ENCODE measurements at regions not wholly inside any gene's neighbourhood (a gene's known extent, or its start where the extent isn't known, plus 50 kb on each side); places are given as distances from the start of the nearest gene placed in this dataset.

- TF ChIP-seq, protein P1, sequence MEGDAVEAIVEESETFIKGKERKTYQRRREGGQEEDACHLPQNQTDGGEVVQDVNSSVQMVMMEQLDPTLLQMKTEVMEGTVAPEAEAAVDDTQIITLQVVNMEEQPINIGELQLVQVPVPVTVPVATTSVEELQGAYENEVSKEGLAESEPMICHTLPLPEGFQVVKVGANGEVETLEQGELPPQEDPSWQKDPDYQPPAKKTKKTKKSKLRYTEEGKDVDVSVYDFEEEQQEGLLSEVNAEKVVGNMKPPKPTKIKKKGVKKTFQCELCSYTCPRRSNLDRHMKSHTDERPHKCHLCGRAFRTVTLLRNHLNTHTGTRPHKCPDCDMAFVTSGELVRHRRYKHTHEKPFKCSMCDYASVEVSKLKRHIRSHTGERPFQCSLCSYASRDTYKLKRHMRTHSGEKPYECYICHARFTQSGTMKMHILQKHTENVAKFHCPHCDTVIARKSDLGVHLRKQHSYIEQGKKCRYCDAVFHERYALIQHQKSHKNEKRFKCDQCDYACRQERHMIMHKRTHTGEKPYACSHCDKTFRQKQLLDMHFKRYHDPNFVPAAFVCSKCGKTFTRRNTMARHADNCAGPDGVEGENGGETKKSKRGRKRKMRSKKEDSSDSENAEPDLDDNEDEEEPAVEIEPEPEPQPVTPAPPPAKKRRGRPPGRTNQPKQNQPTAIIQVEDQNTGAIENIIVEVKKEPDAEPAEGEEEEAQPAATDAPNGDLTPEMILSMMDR (IDR thresholded peaks at IDR 0.05), result no peak
- no peak overlapping the region for H3K4me3 ChIP-seq
Measured at GRCh38 chr1:217249857-217250256, 381.0 kb downstream of the GPATCH2 start.

DNA sequence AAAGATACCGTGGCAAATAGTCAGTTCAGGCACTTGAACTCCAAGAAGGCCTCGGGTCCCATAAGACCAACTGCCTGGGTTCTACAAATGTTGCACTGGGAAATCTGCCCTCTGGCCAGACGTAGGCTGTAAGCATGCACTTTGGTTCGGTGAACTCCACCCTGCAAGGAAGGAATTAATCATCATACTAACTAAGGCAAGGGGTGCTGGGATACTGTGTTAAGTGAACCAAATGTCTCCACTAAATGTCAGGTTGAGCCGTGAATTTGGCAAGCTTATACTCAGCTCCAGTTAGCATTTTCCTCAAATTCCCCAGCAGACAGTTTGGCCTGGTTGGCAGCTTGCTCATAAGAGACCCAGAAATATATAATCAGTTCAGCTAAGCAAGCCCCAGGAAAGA lies 385.9 kb downstream of the GPATCH2 start:
- Histone ChIP-seq H3K9me3 (no peaks in the 10 kb centered on the region), H3K27me3 (ENCODE audit: low read depth) (no peaks in the 10 kb centered on the region), H3K27ac (no peak overlapping the region), H3K4me3 (no peak overlapping the region), H3K36me3 (no peaks in the 10 kb centered on the region), H3K4me1 (no peaks in the 10 kb centered on the region)
- intact Hi-C loops (cut with DNase I), result no loop called here
- no peak for ATAC-seq
- TF ChIP-seq, protein P1 (IDR thresholded peaks at IDR 0.05), result no peak
- DNase-seq, result no peak

More at GRCh38 chr1:217249857-217250256, 381.0 kb downstream of the GPATCH2 start:
- no peak overlapping the region for H3K27ac ChIP-seq
- ATAC-seq (no peak), DNase-seq (no peak)
- H3K27me3 ChIP-seq (ENCODE audit: low read depth), result no peaks in the 10 kb centered on the region
- no peaks in the 10 kb centered on the region for H3K4me1 ChIP-seq
- H3K36me3 ChIP-seq, result no peaks in the 10 kb centered on the region
- no peaks in the 10 kb centered on the region for H3K9me3 ChIP-seq
- intact Hi-C loops (cut with DNase I), result no loop called here

GRCh38 chr1:217240656-217241055 lies 390.2 kb downstream of the GPATCH2 start:
- Histone ChIP-seq H3K27me3 (ENCODE audit: low read depth) (no peaks in the 10 kb centered on the region), H3K9me3 (no peaks in the 10 kb centered on the region), H3K36me3 (no peaks in the 10 kb centered on the region), H3K4me3 (no peak overlapping the region), H3K27ac (no peak overlapping the region), H3K4me1 (no peaks in the 10 kb centered on the region)
- intact Hi-C loops (cut with DNase I), result no loop called here
- no peak for ATAC-seq
- no peak for DNase-seq
- TF ChIP-seq, protein P1 (IDR thresholded peaks at IDR 0.05), result no peak

DNA sequence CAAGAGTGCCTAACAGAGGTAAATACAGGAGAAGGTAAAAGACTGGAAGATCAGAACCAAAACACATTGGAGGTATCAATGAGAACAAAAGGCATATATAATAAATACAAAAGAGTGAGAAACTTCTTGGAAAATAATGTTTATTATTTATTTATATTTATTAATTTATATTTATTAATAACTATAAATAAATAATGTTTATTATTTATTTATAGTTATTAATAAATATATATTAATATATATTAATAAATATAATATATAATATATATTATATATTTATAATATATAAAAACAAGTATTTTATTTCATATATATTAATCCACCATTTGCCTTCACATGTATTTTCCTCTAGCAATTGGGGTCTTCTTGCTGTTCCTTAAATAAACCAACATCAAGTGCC lies 391.9 kb downstream of the GPATCH2 start:
- no peaks in the 10 kb centered on the region for H3K4me1 ChIP-seq
- no peaks in the 10 kb centered on the region for H3K9me3 ChIP-seq
- ATAC-seq, result no peak
- H3K36me3 ChIP-seq, result no peaks in the 10 kb centered on the region
- no peak overlapping the region for H3K27ac ChIP-seq
- intact Hi-C loops (cut with DNase I), result no loop called here
- H3K27me3 ChIP-seq (ENCODE audit: low read depth), result no peaks in the 10 kb centered on the region
- TF ChIP-seq, protein P1 (IDR thresholded peaks at IDR 0.05), result no peak
- no peak for DNase-seq
- no peak overlapping the region for H3K4me3 ChIP-seq

- no peaks in the 10 kb centered on the region for H3K27me3 ChIP-seq (ENCODE audit: low read depth)
- DNase-seq (no peak), ATAC-seq (no peak)
- no peak overlapping the region for H3K4me3 ChIP-seq
- H3K4me1 ChIP-seq, result no peaks in the 10 kb centered on the region
- no peaks in the 10 kb centered on the region for H3K36me3 ChIP-seq
- intact Hi-C loops (cut with DNase I), result no loop called here
- H3K9me3 ChIP-seq, result no peaks in the 10 kb centered on the region
- TF ChIP-seq, protein P1 (IDR thresholded peaks at IDR 0.05), result no peak
- H3K27ac ChIP-seq, result no peak overlapping the region
Measured at GRCh38 chr1:217230412-217230811, 400.5 kb downstream of the GPATCH2 start.

DNA sequence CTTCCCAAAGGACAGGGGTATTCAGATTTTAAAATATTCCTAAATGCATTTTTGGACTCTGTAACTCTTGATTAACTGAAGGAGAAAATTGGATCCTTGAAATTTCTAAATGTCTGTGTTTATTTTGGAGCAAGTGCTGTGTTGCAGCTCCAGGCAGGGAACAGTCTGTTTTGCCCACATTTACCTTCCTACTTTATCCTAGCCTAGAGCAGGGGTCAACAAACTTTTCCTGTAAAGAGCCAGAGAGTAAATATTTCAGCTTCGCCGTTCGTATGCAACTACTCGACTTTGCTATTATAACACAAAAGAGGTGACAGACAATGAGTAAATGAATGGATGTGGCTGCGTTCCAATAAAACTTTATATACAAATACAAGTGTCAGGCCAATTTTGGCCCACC lies 402.2 kb downstream of the GPATCH2 start:
- intact Hi-C loops (cut with DNase I), result no loop called here
- no peak for DNase-seq
- Histone ChIP-seq H3K4me3 (no peak overlapping the region), H3K36me3 (no peaks in the 10 kb centered on the region), H3K27me3 (ENCODE audit: low read depth) (no peaks in the 10 kb centered on the region), H3K27ac (no peak overlapping the region), H3K4me1 (no peaks in the 10 kb centered on the region), H3K9me3 (no peaks in the 10 kb centered on the region)
- TF ChIP-seq, protein P1 (IDR thresholded peaks at IDR 0.05), result no peak
- ATAC-seq, result no peak

All from lower lobe of right lung (tissue), 2 donors.